Lung (tissue), 11 donors: ENCODE measurements at regions not wholly inside any gene's neighbourhood (a gene's known extent, or its start where the extent isn't known, plus 50 kb on each side); places are given as distances from the start of the nearest gene placed in this dataset.
"Not testable (repeated sequence)": the region's sequence is repeated elsewhere in the genome, so short reads cannot be mapped to it uniquely, and the experiment has no call there.

Experiments used
- ATAC-seq: fragments of 200-7000 bp; cut with Tn5 transposase; one replicate; pipeline ENCODE4 v1.9.1; 2020; ENCODE audit warnings: moderate number of reproducible peaks; ENCODE audit not compliant: insufficient read depth, low FRiP score
- DNase-seq, 3 donors: peaks; one replicate each; pipeline ENCODE4 v3.0.0-alpha.2; 2013 to 2017
- H3K27ac ChIP-seq, 2 donors: one replicate each; pipeline ENCODE4 v1.5.1; 2013; ENCODE audit warnings: mild to moderate bottlenecking in 2 of 2, moderate library complexity in 2 of 2, control low read depth in 1 of 2, inconsistent platforms in 1 of 2, low read depth in 1 of 2, low read length in 1 of 2
- H3K27me3 ChIP-seq, 3 donors: one replicate each; pipeline ENCODE4 v1.5.1; 2013; ENCODE audit warnings: low read length in 2 of 3; ENCODE audit not compliant: control insufficient read depth in 3 of 3, insufficient read depth in 3 of 3
- H3K36me3 ChIP-seq, 4 donors: one replicate each; pipeline ENCODE4 v1.5.1; 2013; ENCODE audit warnings: low read length in 4 of 4, mild to moderate bottlenecking in 1 of 4, moderate library complexity in 1 of 4; ENCODE audit not compliant: control insufficient read depth in 4 of 4, insufficient read depth in 4 of 4
- H3K4me1 ChIP-seq, 5 donors: one replicate each; pipeline ENCODE4 v1.5.1; 2013; ENCODE audit warnings: low read length in 5 of 5, mild to moderate bottlenecking in 2 of 5, moderate library complexity in 1 of 5; ENCODE audit not compliant: control insufficient read depth in 5 of 5, insufficient read depth in 5 of 5
- H3K4me3 ChIP-seq: one replicate; pipeline ENCODE4 v1.5.1; 2013; ENCODE audit warnings: mild to moderate bottlenecking, control low read depth, moderate library complexity
- H3K9ac ChIP-seq, 2 donors: one replicate each; pipeline ENCODE4 v1.5.1; 2013; ENCODE audit warnings: low read length in 2 of 2, control low read depth in 1 of 2; ENCODE audit not compliant: insufficient read depth in 1 of 2
- H3K9me3 ChIP-seq, 4 donors: one replicate each; pipeline ENCODE4 v1.5.1; 2013; ENCODE audit warnings: low read length in 3 of 4, mild to moderate bottlenecking in 1 of 4, moderate library complexity in 1 of 4; ENCODE audit not compliant: control insufficient read depth in 4 of 4, insufficient read depth in 3 of 4
- CTCF ChIP-seq: IDR thresholded peaks from 2 replicates; pipeline ENCODE4 v1.5.1; 2012; ENCODE audit warnings: mild to moderate bottlenecking; ENCODE audit errors: control extremely low read depth, extremely low read depth
- WGBS, 2 donors: extraction: QIAGEN DNeasy Blood & Tissue Kit; methylation state at CpG; one replicate each; pipeline ENCODE4 v1.1.7; 2013; 5-methylcytosine and 5-hydroxymethylcytosine counted together
- donor health status: control.
- donor health status: control.
- donor health status: Bipolar disorder and iron deficiency.
- donor health status: healthy.
- donor health status: DM: yes; HTN: yes; CAD: no.

- no peak for TF ChIP-seq CTCF
- Histone ChIP-seq H3K4me3 (no peak overlapping the region), H3K4me1 (peaks cover 0 to 9% (median 5%) of the 10 kb centered on the region in 5 donors), H3K27me3 (no peaks in the 10 kb centered on the region), H3K27ac (no peak overlapping the region), H3K9ac (no peak overlapping the region), H3K9me3 (no peaks in the 10 kb centered on the region), H3K36me3 (no peaks in the 10 kb centered on the region)
- WGBS, 2 donors = 89 to 92% methylated on average over 4 of the region's 4 CpGs
- ATAC-seq (no peak), DNase-seq (no peak)
These were observed 57.2 kb upstream of the USP3 start for GRCh38 chr15:63447017-63447676.

- WGBS, 2 donors = 32 to 63% methylated on average over 4 of the region's 4 CpGs
- no peak overlapping the region for H3K4me3 ChIP-seq
- H3K27me3 ChIP-seq = no peaks in the 10 kb centered on the region
- no peak for TF ChIP-seq CTCF
- H3K9ac ChIP-seq = no peak overlapping the region
- ATAC-seq (no peak), DNase-seq (no peak)
- no peaks in the 10 kb centered on the region for H3K9me3 ChIP-seq
- no peaks in the 10 kb centered on the region for H3K36me3 ChIP-seq
- H3K27ac ChIP-seq = peak overlapping the region in 1 of 2 donors; percentile 72
- H3K4me1 ChIP-seq = peaks cover 0 to 9% (median 5%) of the 10 kb centered on the region in 5 donors
These were observed 56.1 kb upstream of the USP3 start for GRCh38 chr15:63448266-63448665.

- H3K9me3 ChIP-seq, H3K9ac ChIP-seq, H3K27me3 ChIP-seq, DNase-seq, H3K4me1 ChIP-seq, H3K36me3 ChIP-seq, ATAC-seq, H3K4me3 ChIP-seq: not testable (repeated sequence)
- peak overlapping the region in 1 of 2 donors; percentile 72 for H3K27ac ChIP-seq
- WGBS, 2 donors = 49 to 74% methylated on average over 11 of the region's 11 CpGs
These were observed 55.4 kb upstream of the USP3 start for GRCh38 chr15:63448872-63449555.

- no peak for ATAC-seq
- no peak for TF ChIP-seq CTCF
- DNase-seq = no peak
- H3K9ac ChIP-seq = no peak overlapping the region
- no peaks in the 10 kb centered on the region for H3K36me3 ChIP-seq
- 73 to 74% methylated on average over 3 of the region's 3 CpGs for WGBS, 2 donors
- H3K27me3 ChIP-seq = no peaks in the 10 kb centered on the region
- H3K27ac ChIP-seq = no peak overlapping the region
- no peaks in the 10 kb centered on the region for H3K9me3 ChIP-seq
- peaks cover 0 to 9% (median 5%) of the 10 kb centered on the region in 5 donors for H3K4me1 ChIP-seq
- H3K4me3 ChIP-seq = no peak overlapping the region
These were observed 54.7 kb upstream of the USP3 start for GRCh38 chr15:63449731-63450130.
